Middle frontal gyrus (tissue), 1 donor: ENCODE measurements at regions not wholly inside any gene's neighbourhood (a gene's known extent, or its start where the extent isn't known, plus 50 kb on each side); places are given as distances from the start of the nearest gene placed in this dataset.

ENCODE experiments used
- DNase-seq: peaks from one replicate; pipeline ENCODE4 v3.0.0-alpha.2; 2015; ENCODE audit warnings: low spot score; ENCODE audit errors: extremely low spot score

DNA sequence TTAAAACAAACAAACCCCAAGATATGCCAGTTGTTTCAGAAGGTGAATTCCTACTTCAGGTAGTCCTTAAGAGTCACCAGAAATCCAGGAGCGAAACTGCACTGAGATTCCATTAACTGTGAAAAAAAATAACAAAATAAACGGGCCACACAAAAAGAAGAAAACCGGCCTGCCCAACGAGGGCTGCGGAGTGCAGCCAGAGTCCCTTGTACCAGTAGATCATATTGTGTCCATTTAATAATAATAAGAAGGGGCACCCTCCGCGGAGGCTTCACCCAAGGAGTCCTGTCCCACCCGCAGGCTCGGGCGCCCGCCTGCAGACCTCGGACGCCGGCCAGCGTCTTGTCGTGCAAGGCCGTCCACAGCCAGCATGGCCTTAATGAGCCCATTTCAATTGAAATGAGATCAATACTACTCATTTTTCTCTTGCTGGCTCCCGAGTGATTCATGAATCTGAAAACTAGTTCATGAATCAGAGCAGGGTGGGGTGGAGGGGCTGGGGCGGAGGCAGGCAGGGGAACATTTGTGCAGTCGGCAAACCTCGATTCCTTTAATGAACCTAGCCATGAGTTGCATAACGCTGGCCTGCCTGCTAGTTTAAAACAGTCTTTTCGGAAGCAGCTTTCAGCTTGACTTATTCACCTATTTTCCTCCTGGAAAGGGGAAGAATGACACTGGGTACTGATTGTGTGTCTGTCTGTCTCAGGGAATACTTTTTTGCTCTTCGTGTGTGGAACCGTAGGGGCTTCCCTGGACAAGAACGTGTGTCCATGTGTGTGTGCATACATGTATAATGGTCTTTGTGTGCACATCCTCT is 113.1 kb upstream of the IRF2BP2 start:
- DNase-seq, result no peak

DNA sequence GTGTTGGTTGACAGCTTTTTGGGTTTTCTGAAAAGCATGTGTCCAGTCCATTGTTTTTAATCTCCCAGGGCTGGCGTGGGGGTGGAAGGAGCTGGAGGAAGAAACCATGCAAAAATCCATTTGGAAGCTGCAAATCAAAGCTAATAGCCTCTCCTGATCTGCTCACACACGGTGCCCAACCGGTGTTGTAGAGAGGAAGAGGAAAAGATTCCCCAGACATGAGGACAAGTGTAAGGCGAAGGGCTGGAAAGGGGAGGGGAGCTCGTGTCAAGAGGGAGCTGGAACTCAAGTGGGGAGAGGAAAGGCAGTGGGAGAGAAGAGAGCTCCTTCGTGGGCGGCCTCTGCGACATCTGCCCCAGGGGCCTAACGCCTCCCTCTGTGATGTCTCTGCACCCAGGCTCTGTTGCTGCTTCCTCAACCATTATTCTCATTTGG is 112.3 kb upstream of the IRF2BP2 start:
- no peak for DNase-seq

DNA sequence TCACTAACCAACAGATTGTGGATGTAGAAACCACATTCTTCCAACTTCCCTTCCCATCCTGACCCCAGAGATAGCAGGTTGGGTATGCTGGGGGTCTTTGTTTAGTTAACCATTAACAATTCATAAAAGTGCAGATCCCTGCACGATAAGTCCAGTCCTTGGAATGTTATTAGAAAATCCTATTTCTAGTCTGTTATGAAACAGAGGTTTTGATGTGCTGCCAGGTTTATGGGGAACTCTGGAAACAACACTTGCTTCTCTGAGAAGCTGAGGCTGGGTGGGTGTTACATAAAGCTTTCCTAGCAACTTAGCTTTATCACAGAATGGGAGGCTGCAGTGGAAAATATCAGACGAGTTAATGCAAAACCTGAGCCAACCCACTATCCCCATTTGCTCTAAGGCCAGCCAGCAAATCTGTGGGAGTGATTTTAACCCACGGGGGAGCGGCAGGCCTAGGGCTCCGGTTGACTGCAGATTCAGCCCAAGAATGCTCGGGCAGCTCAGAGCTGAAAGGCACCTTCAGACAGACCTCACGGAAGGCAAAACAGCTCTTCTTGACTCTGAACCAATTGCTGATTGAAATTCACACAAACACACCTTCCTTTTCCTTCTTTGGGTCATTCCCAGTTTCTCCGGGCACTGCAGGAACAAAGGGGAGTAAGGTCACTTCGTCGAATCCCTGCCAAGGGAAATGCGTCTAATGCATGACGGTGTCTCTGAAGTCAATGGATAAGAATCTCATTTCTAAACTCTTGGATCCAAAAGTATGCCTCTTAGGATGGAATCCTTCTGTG is 111.7 kb upstream of the IRF2BP2 start:
- DNase-seq, result peak; percentile 54

DNA sequence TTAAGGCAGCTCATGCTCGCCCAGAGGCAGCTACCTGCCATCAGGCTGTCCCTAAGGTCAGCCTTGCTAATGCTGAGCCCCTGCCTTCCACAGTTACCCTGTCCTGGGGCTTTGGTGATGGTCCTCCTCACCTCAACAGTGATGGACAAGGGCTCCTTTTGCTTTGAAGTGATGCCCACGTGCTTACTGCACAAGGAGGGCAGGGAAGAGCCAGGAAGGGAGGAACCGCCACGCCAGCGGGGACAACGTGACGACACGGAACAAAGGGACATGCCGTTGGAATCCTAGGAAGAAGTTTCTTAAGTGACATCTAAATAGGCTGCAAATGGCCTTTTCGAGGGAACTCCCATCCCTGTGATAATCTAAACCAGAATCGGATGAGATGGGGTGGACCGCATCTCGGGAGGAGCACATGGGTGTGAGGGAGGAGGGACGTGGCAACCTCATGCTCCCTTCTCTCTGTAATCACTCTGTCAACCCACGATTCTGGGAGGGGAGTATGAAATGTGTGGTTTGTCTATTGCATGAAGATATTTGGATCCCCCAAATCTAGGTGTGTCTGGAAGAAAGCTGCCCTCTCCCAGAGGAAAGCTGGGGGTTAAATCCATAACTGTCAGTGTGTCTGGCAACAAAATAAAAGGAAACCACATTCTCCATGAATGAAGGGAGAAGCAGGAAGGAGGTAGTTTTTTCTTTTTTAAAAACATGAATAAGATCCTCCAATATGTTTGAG is 110.9 kb upstream of the IRF2BP2 start:
- no peak for DNase-seq

- DNase-seq, result no peak
Measured at GRCh38 chr1:234719454-234720251, 109.7 kb upstream of the IRF2BP2 start.

DNA sequence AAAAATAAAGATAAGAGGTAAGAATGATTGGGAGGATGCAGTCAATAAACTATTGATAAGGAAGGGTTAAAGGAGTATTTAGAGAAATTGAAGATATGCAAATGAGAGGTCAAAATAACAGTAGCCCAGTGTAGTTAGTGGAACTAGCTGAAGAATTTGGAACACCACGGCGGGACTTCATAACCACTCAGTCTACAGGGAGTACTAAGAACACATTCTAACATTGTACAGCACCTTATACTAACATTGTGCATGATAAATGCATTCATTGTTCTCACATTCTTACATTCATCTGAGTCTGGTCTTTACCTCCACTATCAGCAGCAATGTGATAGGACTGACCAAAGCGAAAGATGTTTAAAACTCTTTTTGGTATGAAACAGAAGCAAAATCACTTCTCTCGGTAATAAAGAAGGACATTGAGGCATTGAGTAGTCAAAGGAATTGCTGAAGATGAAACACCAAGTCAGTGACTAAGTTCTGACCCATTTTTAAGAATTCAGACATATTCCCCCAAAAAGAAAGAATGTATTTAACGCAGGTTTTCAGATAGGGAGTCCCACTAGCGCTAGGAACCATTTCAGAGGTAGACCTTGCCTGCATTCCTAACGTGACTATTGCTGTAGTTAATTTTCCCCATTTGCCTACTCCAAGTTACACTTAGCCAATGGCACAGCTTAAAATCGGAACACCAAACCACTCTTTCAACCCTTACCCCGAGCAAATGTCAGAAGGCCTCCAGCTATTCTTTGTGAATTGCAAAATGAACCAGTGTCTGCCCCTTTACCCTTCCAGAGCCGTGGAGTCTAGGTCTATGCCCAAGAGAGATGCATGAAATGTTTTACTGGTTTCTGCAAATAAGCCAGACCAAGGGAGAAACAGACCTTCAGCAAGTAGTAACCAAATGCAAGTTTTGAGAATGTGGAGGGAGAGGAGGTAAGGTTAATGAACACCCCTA is 108.8 kb upstream of the IRF2BP2 start:
- DNase-seq, result no peak

DNA sequence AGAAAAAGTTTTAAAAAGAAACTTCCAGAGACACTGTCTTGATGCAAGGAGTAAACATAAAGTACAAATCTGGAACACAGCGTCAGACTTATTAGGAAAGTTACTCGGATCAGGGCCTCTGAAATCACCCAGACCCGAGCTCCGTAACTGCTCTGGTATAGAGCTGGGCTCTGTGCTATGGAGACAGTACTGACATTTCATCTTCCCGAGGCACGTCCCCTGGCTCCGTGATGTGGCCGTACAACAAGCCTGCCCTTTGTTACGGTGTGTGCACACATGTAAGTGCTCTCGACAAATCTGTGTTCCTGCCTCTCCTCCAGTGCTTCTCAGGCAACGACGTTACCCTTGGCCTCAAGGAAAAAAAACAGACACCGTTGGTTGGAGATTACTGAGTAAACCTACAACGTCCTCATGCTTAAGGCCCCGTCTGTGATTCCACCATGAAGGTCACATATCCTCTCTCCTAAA is 107.0 kb upstream of the IRF2BP2 start:
- DNase-seq, result no peak

- DNase-seq, result no peak
Measured at GRCh38 chr1:234715252-234716014, 105.5 kb upstream of the IRF2BP2 start.

DNA sequence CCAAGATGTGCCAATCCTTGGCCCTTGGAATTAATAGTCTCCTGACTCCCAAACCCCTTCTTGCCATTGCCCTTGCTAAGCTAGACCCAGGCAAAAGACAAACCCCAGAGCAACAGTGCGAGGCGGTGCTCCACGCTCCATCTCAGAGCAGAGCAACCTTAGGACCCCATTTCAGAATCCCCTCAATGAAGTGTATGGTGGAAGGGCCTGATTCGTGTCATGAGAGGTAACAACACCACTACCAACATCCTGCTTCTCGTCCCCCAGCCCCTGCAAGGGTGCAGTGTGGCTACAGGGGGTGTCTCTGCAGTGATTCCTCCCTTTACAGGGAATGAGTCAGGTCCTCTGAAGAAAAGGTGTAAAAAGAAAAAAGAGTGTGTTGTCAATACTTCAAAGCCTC is 103.9 kb upstream of the IRF2BP2 start:
- no peak for DNase-seq

DNA sequence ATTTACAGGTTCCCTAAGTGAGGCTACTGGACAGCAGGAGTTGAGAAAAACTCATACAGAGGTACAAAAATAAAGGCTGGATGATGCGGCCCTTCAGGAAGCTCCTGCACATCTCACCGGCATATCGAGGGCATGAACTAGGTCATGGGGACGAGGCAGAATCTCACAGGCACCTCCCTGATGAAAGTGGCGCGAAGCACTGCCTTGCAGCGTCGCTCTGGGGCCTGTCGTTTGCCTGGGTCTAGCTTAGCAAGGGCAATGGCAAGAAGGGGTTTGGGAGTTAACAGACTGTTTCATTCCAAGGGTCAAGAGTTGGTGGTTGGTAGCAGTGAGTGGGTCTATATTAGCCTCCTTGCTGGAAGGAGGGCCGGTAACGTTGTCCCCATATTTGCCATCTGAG is 103.5 kb upstream of the IRF2BP2 start:
- no peak for DNase-seq

- no peak for DNase-seq
Measured at GRCh38 chr1:234712891-234713305, 102.9 kb upstream of the IRF2BP2 start.

DNA sequence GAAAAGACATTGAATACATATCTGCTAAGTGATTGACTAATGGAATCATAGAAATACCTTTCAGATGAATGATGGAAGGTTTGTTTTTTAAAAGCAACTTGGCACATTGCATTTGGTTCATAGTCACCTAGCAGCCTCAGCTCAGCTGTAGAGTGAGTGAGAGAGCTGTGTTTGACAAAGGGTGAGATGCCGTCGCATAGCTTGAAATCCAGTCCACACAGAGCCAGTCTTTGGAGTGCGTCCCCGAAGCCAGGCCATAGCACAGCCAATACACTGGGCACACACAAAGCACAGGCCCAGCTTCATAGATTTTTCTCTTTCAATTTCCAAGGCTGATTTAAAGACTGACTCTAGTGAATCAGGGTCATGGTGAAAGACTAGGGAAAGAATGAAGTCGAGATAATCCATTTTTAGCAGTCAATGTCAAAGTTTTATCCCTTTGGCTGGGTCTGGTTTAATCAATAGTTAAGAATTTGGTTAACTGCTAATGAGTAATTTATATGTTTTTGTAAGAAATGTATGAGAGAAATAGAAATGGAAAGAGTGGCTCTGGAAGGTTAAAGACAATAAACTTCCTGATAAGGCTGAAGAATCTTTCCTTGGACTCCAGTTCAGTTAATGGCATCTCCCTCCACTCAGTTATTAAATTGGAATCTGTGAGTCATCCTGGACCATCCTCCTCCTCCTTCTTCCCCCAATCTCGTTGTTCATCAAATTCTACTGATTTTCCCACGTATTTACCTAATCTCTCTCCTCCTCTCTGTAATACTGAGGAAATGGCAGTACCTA is 101.2 kb upstream of the IRF2BP2 start:
- no peak for DNase-seq

GRCh38 chr1:234710381-234710780 is 100.4 kb upstream of the IRF2BP2 start:
- DNase-seq, result no peak

DNA sequence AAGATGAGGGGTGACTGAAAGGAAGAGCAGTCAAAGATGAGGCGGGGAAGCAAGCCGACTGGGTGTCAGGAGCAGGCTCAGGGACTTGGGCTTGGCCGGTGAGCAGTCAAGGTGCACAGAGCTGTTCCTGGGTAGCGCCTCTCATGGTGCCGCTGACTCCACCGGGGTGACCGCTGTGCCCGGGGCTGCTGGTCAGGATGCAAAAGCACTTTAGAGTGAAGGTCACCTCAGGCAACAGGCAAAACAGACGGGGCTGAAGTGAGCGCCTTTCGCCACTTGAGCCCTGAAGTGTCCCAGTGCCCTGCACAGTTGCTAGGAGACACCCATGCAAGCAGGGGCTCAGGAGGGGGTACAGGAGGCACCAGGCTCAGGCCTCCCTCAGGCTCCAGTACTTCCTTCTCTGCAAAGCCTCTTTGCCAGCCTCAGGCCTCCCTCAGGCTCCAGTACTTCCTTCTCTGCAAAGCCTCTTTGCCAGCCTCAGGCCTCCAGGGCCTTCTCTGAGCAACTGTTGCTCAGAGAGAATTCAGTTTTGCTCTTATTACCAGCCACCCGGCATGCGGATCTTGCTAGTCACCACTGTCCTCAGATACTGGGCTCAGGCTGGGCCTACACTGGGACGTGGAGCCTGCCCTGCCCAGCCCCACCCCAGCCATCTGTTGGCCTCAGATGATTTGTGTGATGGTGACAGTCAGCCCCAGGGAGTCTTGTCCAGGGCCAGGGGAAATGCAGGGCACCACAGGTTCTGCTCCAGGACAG is 99.7 kb upstream of the IRF2BP2 start:
- DNase-seq, result no peak

- DNase-seq, result no peak
Measured at GRCh38 chr1:234708700-234709395, 98.9 kb upstream of the IRF2BP2 start.

- no peak for DNase-seq
Measured at GRCh38 chr1:234707641-234708040, 97.7 kb upstream of the IRF2BP2 start.

DNA sequence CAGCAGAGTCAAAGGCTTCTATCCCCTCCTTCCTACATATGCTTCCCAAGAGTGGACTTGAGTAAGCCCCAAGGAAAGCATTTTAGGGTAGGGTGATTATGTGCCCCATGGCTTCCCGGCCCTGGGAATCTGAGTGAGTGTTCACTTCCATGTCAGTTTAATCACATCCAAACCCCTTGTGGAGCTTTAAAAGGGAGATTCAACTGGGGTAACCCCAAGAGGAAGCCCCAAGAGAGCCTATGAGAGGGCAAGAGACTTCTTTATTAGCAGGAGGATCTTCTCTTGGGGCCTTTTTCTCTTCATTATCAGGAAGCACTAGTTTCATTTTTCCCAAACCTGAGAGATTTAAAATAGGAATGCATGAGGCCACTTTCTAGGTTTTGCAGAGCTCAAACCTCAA is 97.0 kb upstream of the IRF2BP2 start:
- no peak for DNase-seq
